ENCODE measurements at regions not wholly inside any gene's neighbourhood (a gene's known extent, or its start where the extent isn't known, plus 50 kb on each side); places are given as distances from the start of the nearest gene placed in this dataset.

GRCh38 chr21:15257646-15258045 lies 192.8 kb upstream of the NRIP1 start:
- intact Hi-C loops (cut with micrococcal nuclease; ENCODE audit: unreplicated experiment) (no loop called here), in situ Hi-C loops (cut with HindIII; ENCODE audit: extremely low pct_ligation_motif_present, low pct_unique_long_range_greater_than_20kb) (no loop called here)
- ATAC-seq (no peak), FAIRE-seq (no peak), DNase-seq (ENCODE audit: low spot score) (no peak)
- no peak overlapping the region for H3K9ac ChIP-seq (ENCODE audit: insufficient read depth, low read depth, low read length)
- H2AFZ ChIP-seq (ENCODE audit: low read length), result no peak overlapping the region
- POLR2A ChIA-PET, result no interaction called here
- CTCF ChIA-PET (ENCODE audit: low intra/inter-chr PET ratio, low total read pairs), result no interaction called here
- BruUV-seq (replicated peaks), result no TSS peak
- H3K4me2 ChIP-seq (ENCODE audit: low read depth, low read length), result no peak overlapping the region
- H3K36me3 ChIP-seq (replicated peaks in 1 of 2; ENCODE audit: control insufficient read depth in 1 of 2, insufficient read depth in 2 of 2, low read length in 2 of 2), result no peaks in the 10 kb centered on the region
- H4K20me1 ChIP-seq (ENCODE audit: insufficient read depth, low read length), result no peaks in the 10 kb centered on the region
- peaks cover 14% of the 10 kb centered on the region for H3K4me1 ChIP-seq (ENCODE audit: insufficient read depth, low read length)
- no peaks in the 10 kb centered on the region for H3K9me3 ChIP-seq (ENCODE audit: low read length)
- H3K4me3 ChIP-seq (replicated peaks in 1 of 3; ENCODE audit: insufficient read depth in 1 of 3, low read depth in 2 of 3, low read length in 3 of 3), result no peak overlapping the region
- no peak overlapping the region for H3K27ac ChIP-seq (ENCODE audit: extremely low read length, insufficient read depth, low read length)
- no peaks in the 10 kb centered on the region for H3K79me2 ChIP-seq (ENCODE audit: insufficient read depth, low read length)
- TF ChIP-seq GABPB1 (CRISPR knock-in tag; IDR thresholded peaks at IDR 0.05) (no peak), PHF20 (CRISPR knock-in tag; IDR thresholded peaks at IDR 0.05) (no peak), YY1 (IDR thresholded peaks at IDR 0.05; ENCODE audit: insufficient read depth, insufficient replicate concordance, low read depth, low read length) (no peak), PPARG (CRISPR knock-in tag; conservative IDR thresholded peaks at IDR 0.05) (no peak), HNF4A (CRISPR knock-in tag; IDR thresholded peaks at IDR 0.05) (no peak), ZNF761 (CRISPR knock-in tag; conservative IDR thresholded peaks at IDR 0.05) (no peak), ZNF205 (CRISPR knock-in tag; IDR thresholded peaks at IDR 0.05) (no peak), TRIM22 (IDR thresholded peaks at IDR 0.05) (no peak)
- no peaks in the 10 kb centered on the region; a peak in 1 of 5 replicates for H3K27me3 ChIP-seq (ENCODE audit: control insufficient read depth in 1 of 2, insufficient read depth in 2 of 2, low read length in 2 of 2)
- WGBS (ENCODE audit: low lambda C conversion rate), result 78% methylated on average over 4 of the region's 4 CpGs

GRCh38 chr21:15259824-15260223 lies 195.0 kb upstream of the NRIP1 start:
- CTCF ChIA-PET (ENCODE audit: low intra/inter-chr PET ratio, low total read pairs), result no interaction called here
- H2AFZ ChIP-seq (ENCODE audit: low read length), result no peak overlapping the region
- POLR2A ChIA-PET, result no interaction called here
- no peak for TF ChIP-seq XBP1 (CRISPR knock-in tag; IDR thresholded peaks at IDR 0.05)
- no peak for TF ChIP-seq FOXP4 (CRISPR knock-in tag; IDR thresholded peaks at IDR 0.05)
- TF ChIP-seq ZNF292 (CRISPR knock-in tag; IDR thresholded peaks at IDR 0.05; ENCODE audit: borderline replicate concordance, low read depth), result no peak
- no peak for TF ChIP-seq ZUFSP (CRISPR knock-in tag; IDR thresholded peaks at IDR 0.05; ENCODE audit: borderline replicate concordance)
- no peak for TF ChIP-seq ZNF468 (CRISPR knock-in tag; IDR thresholded peaks at IDR 0.05)
- no peak for TF ChIP-seq GPN1 (CRISPR knock-in tag; IDR thresholded peaks at IDR 0.05; ENCODE audit: borderline replicate concordance)
- TF ChIP-seq EP300 (IDR thresholded peaks at IDR 0.05; ENCODE audit: low read depth in 2 of 2, low read length in 2 of 2), result no peak
- no peak for TF ChIP-seq EP300 (CRISPR knock-in tag; IDR thresholded peaks at IDR 0.05; ENCODE audit: borderline replicate concordance)

More at GRCh38 chr21:15259824-15260223, 195.0 kb upstream of the NRIP1 start:
- in situ Hi-C loops (cut with HindIII; ENCODE audit: extremely low pct_ligation_motif_present, low pct_unique_long_range_greater_than_20kb) (no loop called here), intact Hi-C loops (cut with micrococcal nuclease; ENCODE audit: unreplicated experiment) (no loop called here)
- Histone ChIP-seq H3K79me2 (ENCODE audit: insufficient read depth, low read length) (no peaks in the 10 kb centered on the region), H3K4me1 (ENCODE audit: insufficient read depth, low read length) (peaks cover 10% of the 10 kb centered on the region; the same call in 1 of the 2 replicates), H3K4me2 (ENCODE audit: low read depth, low read length) (no peak overlapping the region), H3K36me3 (replicated peaks in 1 of 2; ENCODE audit: control insufficient read depth in 1 of 2, insufficient read depth in 2 of 2, low read length in 2 of 2) (no peaks in the 10 kb centered on the region), H3K9ac (ENCODE audit: insufficient read depth, low read depth, low read length) (no peak overlapping the region), H3K9me3 (ENCODE audit: low read length) (no peaks in the 10 kb centered on the region), H3K27ac (ENCODE audit: extremely low read length, insufficient read depth, low read length) (no peak overlapping the region), H4K20me1 (ENCODE audit: insufficient read depth, low read length) (no peaks in the 10 kb centered on the region), H3K27me3 (ENCODE audit: control insufficient read depth in 1 of 2, insufficient read depth in 2 of 2, low read length in 2 of 2) (no peaks in the 10 kb centered on the region; a peak in 1 of 5 replicates), H3K4me3 (replicated peaks in 1 of 3; ENCODE audit: insufficient read depth in 1 of 3, low read depth in 2 of 3, low read length in 3 of 3) (no peak overlapping the region)
- ATAC-seq (no peak), DNase-seq (ENCODE audit: low spot score) (no peak), FAIRE-seq (no peak)
- 100% methylated on average over 1 of the region's 1 CpG for WGBS (ENCODE audit: low lambda C conversion rate)
- BruUV-seq (replicated peaks), result no TSS peak
